CD14-positive monocyte (primary cell): ENCODE measurements at regions not wholly inside any gene's neighbourhood (a gene's known extent, or its start where the extent isn't known, plus 50 kb on each side); places are given as distances from the start of the nearest gene placed in this dataset.

Experiments used
- DNase-seq, 3 donors: peaks; one replicate each; pipeline ENCODE4 v3.0.0-alpha.2; 2011 to 2022
- H2AFZ ChIP-seq: 2 replicates; pipeline ENCODE4 v1.6.0; 2012; ENCODE audit warnings: mild to moderate bottlenecking, low read depth, low read length, inconsistent platforms; ENCODE audit not compliant: insufficient read depth, poor library complexity, severe bottlenecking
- H3K27ac ChIP-seq, 2 donors: 1 replicate in 1 of 2; 2 replicates in 1 of 2; pipeline ENCODE4 v1.5.1; 2012 to 2013; ENCODE audit warnings: low read length in 2 of 2, control low read depth in 1 of 2, inconsistent platforms in 1 of 2, low read depth in 1 of 2, mild to moderate bottlenecking in 1 of 2
- H3K27me3 ChIP-seq, 2 donors: one replicate each; pipeline versions ENCODE4 v1.6.0 to v1.6.1; 2011 to 2013; ENCODE audit warnings: low read length in 2 of 2; ENCODE audit not compliant: control insufficient read depth in 2 of 2, insufficient read depth in 2 of 2
- H3K36me3 ChIP-seq, 2 donors: replicated peaks in 1 of 2; 1 replicate in 1 of 2; 2 replicates in 1 of 2; pipeline versions ENCODE4 v1.5.1 to v1.6.1; 2012 to 2013; ENCODE audit warnings: low read length in 2 of 2, control low read depth in 1 of 2, inconsistent platforms in 1 of 2, mild to moderate bottlenecking in 1 of 2; ENCODE audit not compliant: insufficient read depth in 2 of 2, control insufficient read depth in 1 of 2
- H3K4me1 ChIP-seq, 2 donors: 1 replicate in 1 of 2; 2 replicates in 1 of 2; pipeline versions ENCODE4 v1.5.1 to v1.6.1; 2012 to 2013; ENCODE audit warnings: low read length in 2 of 2, control low read depth in 1 of 2, inconsistent platforms in 1 of 2, mild to moderate bottlenecking in 1 of 2, moderate library complexity in 1 of 2; ENCODE audit not compliant: insufficient read depth in 2 of 2, control insufficient read depth in 1 of 2
- H3K4me2 ChIP-seq: replicated peaks from 2 replicates; pipeline ENCODE3; 2012; ENCODE audit warnings: low read length, moderate library complexity, mild to moderate bottlenecking; ENCODE audit not compliant: poor library complexity, severe bottlenecking; ENCODE audit errors: extremely low read depth
- H3K4me3 ChIP-seq, 3 experiments: fragments of 200-600 bp in 1 of 3; sonication (generic) in 1 of 3; replicated peaks in 1 of 3; 1 replicate in 2 of 3; 2 replicates in 1 of 3; pipeline ENCODE4 v1.5.1; 2011 to 2013; ENCODE audit warnings: low read length in 3 of 3, mild to moderate bottlenecking in 3 of 3, control low read depth in 2 of 3, low read depth in 2 of 3, inconsistent platforms in 1 of 3, moderate library complexity in 1 of 3
- H3K79me2 ChIP-seq: 2 replicates; pipeline ENCODE4 v1.6.0; 2012; ENCODE audit warnings: mild to moderate bottlenecking, control low read depth, inconsistent platforms, low read length, moderate library complexity; ENCODE audit not compliant: insufficient read depth
- H3K9ac ChIP-seq: 2 replicates; pipeline ENCODE4 v1.6.0; 2017; ENCODE audit warnings: low read length, mild to moderate bottlenecking; ENCODE audit not compliant: insufficient read depth, poor library complexity, severe bottlenecking
- H3K9me3 ChIP-seq, 2 donors: replicated peaks in 1 of 2; 1 replicate in 1 of 2; 2 replicates in 1 of 2; pipeline versions ENCODE4 v1.5.1 to v1.6.1; 2012 to 2013; ENCODE audit warnings: low read length in 2 of 2, control low read depth in 1 of 2; ENCODE audit not compliant: control insufficient read depth in 1 of 2, insufficient read depth in 1 of 2
- H4K20me1 ChIP-seq: 2 replicates; pipeline ENCODE4 v1.6.0; 2012; ENCODE audit warnings: mild to moderate bottlenecking, low read length, control low read depth, moderate library complexity; ENCODE audit not compliant: insufficient read depth
- H3K27ac Mint-ChIP-seq, 7 donors: one replicate each; pipeline ENCODE4 v1.8.0; 2020; ENCODE audit warnings: mild to moderate bottlenecking in 7 of 7, mixed read lengths in 7 of 7, moderate library complexity in 6 of 7, inconsistent platforms in 2 of 7
- H3K27me3 Mint-ChIP-seq, 3 donors: one replicate each; pipeline ENCODE4 v1.8.0; 2021 to 2022; ENCODE audit warnings: low read depth in 3 of 3, mild to moderate bottlenecking in 3 of 3, mixed read lengths in 3 of 3, moderate library complexity in 3 of 3, inconsistent platforms in 1 of 3
- H3K36me3 Mint-ChIP-seq, 2 donors: one replicate each; pipeline ENCODE4 v1.8.0; 2020; ENCODE audit warnings: mixed read lengths in 2 of 2, inconsistent platforms in 1 of 2, mild to moderate bottlenecking in 1 of 2
- H3K4me1 Mint-ChIP-seq: one replicate; pipeline ENCODE4 v1.8.0; 2020; ENCODE audit warnings: mild to moderate bottlenecking, mixed read lengths
- H3K4me3 Mint-ChIP-seq, 2 donors: one replicate each; pipeline ENCODE4 v1.8.0; 2020; ENCODE audit warnings: mild to moderate bottlenecking in 2 of 2, mixed read lengths in 2 of 2, moderate library complexity in 1 of 2
- H3K9me3 Mint-ChIP-seq, 7 donors: one replicate each; pipeline ENCODE4 v1.8.0; 2020 to 2022; ENCODE audit warnings: mixed read lengths in 7 of 7, mild to moderate bottlenecking in 6 of 7, moderate library complexity in 6 of 7, inconsistent platforms in 2 of 7
- WGBS: methylation state at CpG from one replicate; pipeline ENCODE4 v1.1.5; 2013; ENCODE audit warnings: missing lambda C conversion rate; ENCODE audit not compliant: insufficient coverage; 5-methylcytosine and 5-hydroxymethylcytosine counted together
- intact Hi-C, 2 donors: fragments of 100-400 bp; cut with micrococcal nuclease; formaldehyde crosslinking; loops; one replicate each; pipeline versions ENCODE4 v1.15.0 to v1.15.1; 2023
- TF ChIP-seq, protein P1 (sequence below): fragments of 200-600 bp; IDR thresholded peaks from one replicate; pipeline ENCODE4 v1.8.0; 2022; ENCODE audit warnings: antibody characterized with exemption, mild to moderate bottlenecking

DNA sequence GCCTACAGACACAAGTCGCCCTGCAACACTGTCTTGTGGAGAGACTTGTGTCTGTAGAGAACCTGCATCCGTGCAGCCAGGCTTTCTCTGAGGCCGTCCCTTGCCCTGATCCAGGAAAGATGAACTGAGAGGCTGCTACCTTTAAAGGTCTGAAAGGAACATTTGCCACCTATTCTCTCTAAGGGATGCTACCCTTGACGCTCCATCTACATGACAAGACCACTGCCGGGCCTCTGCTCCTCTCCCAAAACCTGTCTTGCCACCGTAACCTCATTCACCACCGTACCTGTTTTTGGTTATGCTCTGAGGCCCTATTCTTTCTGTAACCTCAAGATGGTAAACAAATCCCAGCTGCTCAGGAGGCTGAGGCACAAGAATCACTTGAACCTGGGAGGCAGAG, 73.9 kb downstream of the FOXF2 start:
- Mint-ChIP-seq H3K4me3 (no peak overlapping the region), H3K27me3 (peaks cover 8 to 17% (median 13%) of the 10 kb centered on the region in 3 donors), H3K9me3 (peaks cover 0 to 2% (median 0%) of the 10 kb centered on the region in 7 donors), H3K27ac (no peak overlapping the region), H3K4me1 (no peaks in the 10 kb centered on the region), H3K36me3 (no peaks in the 10 kb centered on the region)
- intact Hi-C loops = no loop called here
- Histone ChIP-seq H3K27ac (no peak overlapping the region), H2AFZ (no peak overlapping the region), H3K4me2 (no peak overlapping the region), H3K36me3 (no peaks in the 10 kb centered on the region), H4K20me1 (no peaks in the 10 kb centered on the region), H3K9ac (no peak overlapping the region), H3K27me3 (peaks cover 2% of the 10 kb centered on the region in 2 donors), H3K79me2 (no peaks in the 10 kb centered on the region), H3K9me3 (no peaks in the 10 kb centered on the region), H3K4me3 (no peak overlapping the region), H3K4me1 (no peaks in the 10 kb centered on the region)
- TF ChIP-seq, protein P1, sequence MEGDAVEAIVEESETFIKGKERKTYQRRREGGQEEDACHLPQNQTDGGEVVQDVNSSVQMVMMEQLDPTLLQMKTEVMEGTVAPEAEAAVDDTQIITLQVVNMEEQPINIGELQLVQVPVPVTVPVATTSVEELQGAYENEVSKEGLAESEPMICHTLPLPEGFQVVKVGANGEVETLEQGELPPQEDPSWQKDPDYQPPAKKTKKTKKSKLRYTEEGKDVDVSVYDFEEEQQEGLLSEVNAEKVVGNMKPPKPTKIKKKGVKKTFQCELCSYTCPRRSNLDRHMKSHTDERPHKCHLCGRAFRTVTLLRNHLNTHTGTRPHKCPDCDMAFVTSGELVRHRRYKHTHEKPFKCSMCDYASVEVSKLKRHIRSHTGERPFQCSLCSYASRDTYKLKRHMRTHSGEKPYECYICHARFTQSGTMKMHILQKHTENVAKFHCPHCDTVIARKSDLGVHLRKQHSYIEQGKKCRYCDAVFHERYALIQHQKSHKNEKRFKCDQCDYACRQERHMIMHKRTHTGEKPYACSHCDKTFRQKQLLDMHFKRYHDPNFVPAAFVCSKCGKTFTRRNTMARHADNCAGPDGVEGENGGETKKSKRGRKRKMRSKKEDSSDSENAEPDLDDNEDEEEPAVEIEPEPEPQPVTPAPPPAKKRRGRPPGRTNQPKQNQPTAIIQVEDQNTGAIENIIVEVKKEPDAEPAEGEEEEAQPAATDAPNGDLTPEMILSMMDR = no peak
- no peak for DNase-seq
- 81% methylated on average over 7 of the region's 7 CpGs for WGBS

DNA sequence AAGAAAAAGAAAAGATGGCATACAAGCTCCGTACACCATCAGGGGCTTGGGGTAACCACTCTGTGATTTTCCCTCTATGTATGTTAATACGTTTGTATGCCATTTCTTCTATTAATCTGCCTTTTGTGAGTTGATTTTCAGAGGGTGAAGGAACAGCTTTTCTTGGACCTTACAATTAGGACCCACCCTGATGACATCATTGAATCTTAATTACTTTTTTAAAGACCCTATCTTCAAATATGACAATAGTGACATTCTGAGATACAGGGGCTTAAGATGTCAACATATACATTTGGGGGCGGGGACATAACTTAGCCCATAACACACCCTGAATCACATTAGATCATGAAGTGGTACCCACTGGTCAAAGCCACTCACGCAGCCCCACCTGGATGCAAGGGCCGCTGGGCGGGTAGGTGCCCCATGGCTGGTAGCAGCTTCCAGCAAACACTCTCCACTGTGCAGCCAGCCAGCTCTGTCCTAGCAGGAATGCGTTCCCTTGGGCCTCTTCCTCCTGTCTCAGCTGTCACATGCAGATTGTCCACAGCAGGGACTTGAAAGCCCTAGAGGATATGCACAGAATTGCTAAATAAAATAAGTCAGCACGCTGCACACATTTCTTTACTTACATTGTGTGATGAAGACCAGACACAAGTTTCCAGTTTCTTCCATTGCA, 74.5 kb downstream of the FOXF2 start:
- no peak overlapping the region for H3K4me2 ChIP-seq
- no peaks in the 10 kb centered on the region for H3K9me3 ChIP-seq
- no peak for DNase-seq
- H3K4me3 ChIP-seq = no peak overlapping the region
- H3K36me3 ChIP-seq = no peaks in the 10 kb centered on the region
- 89% methylated on average over 5 of the region's 8 CpGs for WGBS
- TF ChIP-seq, protein P1 = no peak
- no peaks in the 10 kb centered on the region for H3K4me1 ChIP-seq
- H4K20me1 ChIP-seq = no peaks in the 10 kb centered on the region
- H2AFZ ChIP-seq = no peak overlapping the region
- no peaks in the 10 kb centered on the region for H3K36me3 Mint-ChIP-seq
- no peaks in the 10 kb centered on the region for H3K79me2 ChIP-seq
- peaks cover 8 to 17% (median 11%) of the 10 kb centered on the region in 3 donors for H3K27me3 Mint-ChIP-seq
- peaks cover 0 to 2% (median 0%) of the 10 kb centered on the region in 7 donors for H3K9me3 Mint-ChIP-seq
- intact Hi-C loops = no loop called here
- no peak overlapping the region for H3K27ac Mint-ChIP-seq
- H3K27ac ChIP-seq = no peak overlapping the region
- H3K27me3 ChIP-seq = peaks cover 2% of the 10 kb centered on the region in 2 donors
- H3K9ac ChIP-seq = no peak overlapping the region
- H3K4me3 Mint-ChIP-seq = no peak overlapping the region
- H3K4me1 Mint-ChIP-seq = no peaks in the 10 kb centered on the region
